GM18873 (cell line): ENCODE measurements at regions not wholly inside any gene's neighbourhood (a gene's known extent, or its start where the extent isn't known, plus 50 kb on each side); places are given as distances from the start of the nearest gene placed in this dataset.
"Not testable (repeated sequence)": the region's sequence is repeated elsewhere in the genome, so short reads cannot be mapped to it uniquely, and the experiment has no call there.

Experiments used
- ATAC-seq: cut with Tn5 transposase; IDR thresholded peaks from one replicate; pipeline ENCODE4 v1.9.1; 2021; ENCODE audit warnings: mild to moderate bottlenecking, moderate library complexity, moderate number of reproducible peaks; ENCODE audit not compliant: unreplicated experiment, low FRiP score

- ATAC-seq = no peak
Measured at GRCh38 chr10:33073641-33074415, 115.8 kb upstream of the ITGB1 start.

GRCh38 chr10:33071857-33072256 lies 113.8 kb upstream of the ITGB1 start:
- ATAC-seq = no peak

DNA sequence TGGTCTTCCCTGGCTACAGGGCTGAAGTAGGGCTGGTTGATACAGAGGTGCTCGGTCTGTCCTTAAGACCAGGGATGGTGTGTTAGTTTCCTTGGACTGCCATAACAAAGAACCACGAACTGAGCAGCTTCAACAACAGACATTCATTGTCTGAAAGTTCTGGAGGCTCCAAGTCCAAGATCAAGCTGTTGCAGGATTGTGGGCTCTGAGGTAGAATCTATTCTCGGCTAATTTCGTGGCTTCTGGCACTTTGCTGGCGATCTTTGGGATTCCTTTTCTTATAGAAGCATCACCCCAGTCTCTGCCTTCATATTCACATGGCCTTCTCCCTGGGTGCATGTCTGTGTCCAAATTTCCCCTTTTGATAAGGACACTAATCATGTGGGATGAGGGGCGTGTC lies 112.1 kb upstream of the ITGB1 start:
- no peak for ATAC-seq

DNA sequence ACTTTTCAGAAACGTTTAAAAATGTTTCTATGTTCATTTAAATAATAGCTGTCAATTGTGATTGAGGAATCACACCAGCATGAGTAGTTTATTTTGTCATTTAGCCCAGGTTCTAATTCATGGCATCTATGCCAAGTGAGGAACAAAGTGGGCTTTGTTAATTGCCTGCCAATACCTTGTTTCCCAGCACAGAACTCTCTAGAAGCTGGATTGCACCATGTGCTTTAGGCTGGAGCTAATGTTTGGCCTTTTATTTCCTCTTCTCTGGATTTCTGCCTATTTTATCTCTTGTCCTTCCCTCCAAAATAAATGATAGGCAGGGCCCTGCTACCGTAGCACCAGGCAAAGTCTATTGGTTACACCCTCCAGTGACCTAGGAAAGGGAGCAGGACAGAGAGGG lies 109.9 kb upstream of the ITGB1 start:
- no peak for ATAC-seq

GRCh38 chr10:33067481-33067880 lies 109.5 kb upstream of the ITGB1 start:
- no peak for ATAC-seq

GRCh38 chr10:33066558-33067236 lies 108.7 kb upstream of the ITGB1 start:
- no peak for ATAC-seq

DNA sequence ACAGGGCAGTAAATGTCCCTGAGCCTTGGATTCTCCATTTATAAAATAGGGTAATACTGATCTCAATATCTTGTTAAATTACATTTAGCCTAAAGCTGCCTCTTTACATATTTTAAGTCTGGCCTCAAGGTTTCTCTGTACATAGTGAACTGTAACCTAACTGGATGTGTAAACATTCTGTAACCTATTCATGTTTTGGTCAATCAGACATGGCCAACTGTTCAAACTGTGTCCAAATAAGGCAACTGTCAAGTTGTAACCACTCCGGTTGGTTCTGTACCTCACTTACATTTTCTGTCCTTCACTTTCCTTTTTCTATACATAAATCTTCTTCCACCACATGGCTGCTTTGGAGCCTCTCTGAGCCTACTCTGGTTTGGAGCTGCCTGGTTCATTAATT lies 107.1 kb upstream of the ITGB1 start:
- no peak for ATAC-seq

- ATAC-seq = no peak
Measured at GRCh38 chr10:33064706-33065105, 106.7 kb upstream of the ITGB1 start.

GRCh38 chr10:33057620-33058019 lies 99.6 kb upstream of the ITGB1 start:
- no peak for ATAC-seq

DNA sequence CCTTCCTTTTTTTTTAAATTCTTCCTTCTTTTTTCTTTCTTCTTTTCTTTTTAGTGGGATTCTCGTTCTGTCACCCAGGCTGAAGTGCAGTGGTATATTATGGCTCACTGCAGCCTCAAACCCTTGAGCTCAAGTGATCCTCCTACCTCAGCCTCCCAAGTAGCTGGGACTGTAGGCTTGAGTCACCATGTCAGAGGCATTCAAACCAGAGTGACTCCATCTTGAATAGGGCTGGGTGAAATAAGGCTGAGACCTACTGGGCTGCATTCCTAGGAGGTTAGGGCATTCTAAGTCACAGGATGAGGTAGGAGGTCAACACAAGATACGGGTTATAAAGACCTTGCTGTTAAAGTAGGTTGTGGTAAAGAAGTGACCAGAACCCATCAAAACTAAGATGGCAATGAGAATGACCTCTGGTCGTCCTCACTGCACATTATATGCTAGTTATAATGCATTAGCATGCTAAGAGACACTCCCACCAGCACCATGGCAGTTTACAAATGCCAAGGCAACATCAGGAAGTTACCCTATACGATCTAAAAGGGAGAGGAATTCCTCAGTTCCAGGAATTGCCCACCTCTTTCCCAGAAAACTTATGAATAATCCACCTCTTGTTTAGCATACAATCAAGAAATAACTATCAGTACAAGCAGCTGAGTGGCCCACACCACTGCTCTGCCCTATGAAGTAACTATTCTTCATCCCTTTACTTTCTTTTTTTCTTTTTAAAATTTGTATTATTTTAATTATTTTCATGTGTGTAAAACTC lies 99.0 kb upstream of the ITGB1 start:
- ATAC-seq = no peak

GRCh38 chr10:33055625-33056024 lies 97.6 kb upstream of the ITGB1 start:
- no peak for ATAC-seq

- no peak for ATAC-seq
Measured at GRCh38 chr10:33052915-33053810, 95.1 kb upstream of the ITGB1 start.

GRCh38 chr10:33052263-33052875 lies 94.3 kb upstream of the ITGB1 start:
- no peak for ATAC-seq

DNA sequence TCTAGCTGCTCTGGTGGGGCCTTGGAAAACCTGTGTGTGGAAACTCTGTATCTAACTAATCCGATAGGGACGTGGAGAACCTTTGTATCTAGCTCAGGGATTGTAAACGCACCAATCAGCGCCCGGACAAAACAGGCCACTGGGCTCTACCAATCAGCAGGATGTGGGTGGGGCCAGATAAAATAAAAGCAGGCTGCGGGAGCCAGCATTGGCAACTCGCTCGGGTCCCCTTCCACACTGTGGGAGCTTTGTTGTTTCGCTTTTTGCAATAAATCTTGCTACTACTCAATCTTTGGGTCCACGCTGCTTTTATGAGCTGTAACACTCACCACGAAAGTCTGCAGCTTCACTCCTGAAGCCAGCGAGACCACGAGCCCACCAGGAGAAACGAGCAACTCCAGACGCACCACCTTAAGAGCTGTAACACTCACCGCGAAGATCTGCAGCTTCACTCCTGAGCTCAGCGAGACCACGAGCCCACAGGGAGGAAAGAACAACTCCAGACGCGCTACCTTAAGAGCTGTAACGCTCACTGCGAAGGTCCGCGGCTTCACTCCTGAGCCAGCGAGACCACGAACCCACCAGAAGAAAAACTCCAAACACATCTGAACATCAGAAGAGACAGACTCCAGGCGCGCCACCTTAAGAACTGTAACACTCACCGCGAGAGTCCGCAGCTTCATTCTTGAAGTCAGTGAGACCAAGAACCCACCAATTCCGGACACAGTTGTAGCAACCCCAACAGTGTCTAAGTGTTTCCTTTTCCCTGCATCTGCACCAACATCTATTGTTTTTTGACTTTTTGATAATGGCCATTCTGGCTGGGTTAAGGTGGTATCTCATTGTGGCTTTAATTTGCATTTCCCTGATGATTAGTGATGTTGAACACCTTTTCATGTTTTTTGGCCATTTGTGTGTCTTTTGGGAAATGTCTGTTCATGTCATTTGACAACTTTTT lies 92.2 kb upstream of the ITGB1 start:
- not testable (repeated sequence) for ATAC-seq

DNA sequence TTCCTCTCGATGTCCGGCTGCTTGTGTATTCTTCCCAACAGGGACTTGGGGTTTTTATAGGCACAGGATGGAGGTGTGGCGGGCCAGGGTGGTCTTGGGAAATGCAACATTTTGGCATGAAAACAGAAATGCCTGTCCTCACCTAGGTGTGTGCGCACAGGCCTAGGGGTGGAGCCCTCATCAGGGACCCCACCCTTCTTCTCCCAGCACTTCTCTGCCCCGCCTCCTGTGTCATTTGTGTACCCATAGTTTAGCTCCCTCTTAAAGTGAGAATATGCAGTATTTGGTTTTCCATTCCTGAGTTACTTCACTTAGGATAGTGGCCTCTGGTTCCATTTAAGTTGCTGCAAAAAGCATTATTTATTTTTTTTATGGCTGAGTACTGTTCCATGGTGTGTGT lies 90.2 kb upstream of the ITGB1 start:
- no peak for ATAC-seq

- no peak for ATAC-seq
Measured at GRCh38 chr10:33047655-33048054, 89.6 kb upstream of the ITGB1 start.

GRCh38 chr10:33046792-33047191 lies 88.8 kb upstream of the ITGB1 start:
- no peak for ATAC-seq

DNA sequence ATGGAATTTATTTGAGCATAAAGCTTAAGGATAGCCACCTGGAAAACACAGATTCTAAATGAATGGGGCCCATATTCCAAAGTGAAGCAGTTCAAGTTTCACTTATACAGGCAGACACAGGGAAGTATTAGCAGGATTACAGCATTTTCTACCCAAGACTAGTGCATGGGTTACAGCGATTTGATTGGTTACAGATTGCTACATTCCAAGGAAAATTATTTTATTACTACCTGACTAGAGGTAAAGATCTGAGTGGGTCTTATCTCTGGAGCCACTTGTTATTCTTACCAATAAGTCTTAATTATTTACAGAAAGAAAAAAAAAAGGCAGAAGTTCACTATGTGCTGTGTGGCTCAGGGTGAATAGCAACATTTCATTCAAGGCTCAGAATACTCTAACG lies 87.4 kb upstream of the ITGB1 start:
- ATAC-seq = no peak

GRCh38 chr10:33042565-33042964 lies 84.5 kb upstream of the ITGB1 start:
- ATAC-seq = no peak
